SK-N-SH (cell line): ENCODE measurements at regions not wholly inside any gene's neighbourhood (a gene's known extent, or its start where the extent isn't known, plus 50 kb on each side); places are given as distances from the start of the nearest gene placed in this dataset.

Experiments
- CTCF ChIA-PET: fragments of 300-600, 350-600 bp; formaldehyde crosslinking; extraction: SDS; loops from one replicate; lab custom pipeline; 2021; lab: Yijun Ruan, JAX
- POLR2A ChIA-PET: fragments of 350-600 bp; sonication (Branson Sonifier 250); formaldehyde crosslinking; extraction: SDS; loops from one replicate; lab custom pipeline; 2020; ENCODE audit warnings: antibody characterized with exemption, inconsistent platforms; lab: Yijun Ruan, JAX
- DNase-seq: peaks from one replicate; pipeline ENCODE4 v3.0.0; 2012
- H2AFZ ChIP-seq: fragments of 200-600 bp; sonication (generic); 2 replicates; pipeline ENCODE4 v1.8.1; 2016; ENCODE audit warnings: antibody characterized with exemption, mild to moderate bottlenecking, low read depth
- H3F3A ChIP-seq: fragments of 200-600 bp; sonication (generic); replicated peaks from 2 replicates; pipeline ENCODE3; 2016; ENCODE audit warnings: antibody characterized with exemption, mild to moderate bottlenecking; ENCODE audit not compliant: insufficient read depth
- H3K27ac ChIP-seq, 2 experiments: fragments of 200-500 bp in 1 of 2; fragments of 200-600 bp in 1 of 2; sonication (Bioruptor generic) in 1 of 2; sonication (generic), shearing (Covaris generic) in 1 of 2; 2 replicates each; pipeline versions ENCODE4 v1.5.1 to v1.6.1; 2014 to 2016; ENCODE audit warnings: low read depth in 2 of 2, inconsistent platforms in 1 of 2, low read length in 1 of 2, mild to moderate bottlenecking in 1 of 2, mixed read lengths in 1 of 2
- H3K27me3 ChIP-seq: fragments of 200-600 bp; sonication (generic), shearing (Covaris generic); 2 replicates; pipeline ENCODE4 v1.6.1; 2016; ENCODE audit warnings: mixed run types; ENCODE audit not compliant: insufficient read depth
- H3K36me3 ChIP-seq, 2 experiments: fragments of 200-500 bp in 1 of 2; fragments of 200-600 bp in 1 of 2; sonication (Bioruptor generic) in 1 of 2; sonication (generic) in 1 of 2; replicated peaks in 1 of 2; 2 replicates each; pipeline versions ENCODE3 to v1.5.1; 2014 to 2016; ENCODE audit warnings: low read length in 1 of 2, mild to moderate bottlenecking in 1 of 2; ENCODE audit not compliant: insufficient read depth in 2 of 2, control insufficient read depth in 1 of 2
- H3K4me1 ChIP-seq, 2 experiments: fragments of 200-500 bp in 1 of 2; fragments of 200-600 bp in 1 of 2; sonication (Bioruptor generic) in 1 of 2; sonication (generic), shearing (Covaris generic) in 1 of 2; 2 replicates each; pipeline versions ENCODE4 v1.5.1 to v1.6.1; 2014 to 2016; ENCODE audit warnings: low read depth in 1 of 2, low read length in 1 of 2, mixed run types in 1 of 2; ENCODE audit not compliant: insufficient read depth in 2 of 2, control insufficient read depth in 1 of 2
- H3K4me2 ChIP-seq: fragments of 200-600 bp; sonication (generic), shearing (Covaris generic); 2 replicates; pipeline ENCODE4 v1.6.1; 2017; ENCODE audit warnings: mixed run types
- H3K4me3 ChIP-seq, 2 experiments: fragments of 200-500 bp in 1 of 2; fragments of 200-600 bp in 1 of 2; sonication (Bioruptor generic) in 1 of 2; sonication (generic), shearing (Covaris generic) in 1 of 2; 2 replicates each; pipeline versions ENCODE4 v1.5.1 to v1.8.1; 2014 to 2016; ENCODE audit warnings: low read depth in 2 of 2, inconsistent platforms in 1 of 2, low read length in 1 of 2, mild to moderate bottlenecking in 1 of 2, mixed read lengths in 1 of 2, moderate library complexity in 1 of 2
- H3K79me2 ChIP-seq: fragments of 200-600 bp; sonication (generic); 2 replicates; pipeline ENCODE4 v1.8.1; 2017; ENCODE audit warnings: mild to moderate bottlenecking; ENCODE audit not compliant: insufficient read depth
- H3K9ac ChIP-seq: fragments of 200-600 bp; sonication (generic); 2 replicates; pipeline ENCODE4 v1.6.1; 2017; ENCODE audit warnings: mixed run types
- H3K9me2 ChIP-seq: fragments of 200-600 bp; sonication (generic); 2 replicates; pipeline ENCODE4 v1.6.1; 2017; ENCODE audit warnings: mixed run types
- H3K9me3 ChIP-seq: fragments of 200-600 bp; sonication (generic); 2 replicates; pipeline ENCODE4 v1.6.1; 2017; ENCODE audit warnings: mixed run types, mild to moderate bottlenecking, moderate library complexity
- H4K20me1 ChIP-seq: fragments of 200-600 bp; sonication (generic); 2 replicates; pipeline ENCODE4 v1.6.1; 2017; ENCODE audit warnings: mild to moderate bottlenecking, mixed run types; ENCODE audit not compliant: insufficient read depth
- CHD2 ChIP-seq: fragments of 150-350 bp; IDR thresholded peaks from 2 replicates; pipeline ENCODE4 v1.6.1; 2018; ENCODE audit warnings: low read length; ENCODE audit not compliant: partially characterized antibody
- CTCF ChIP-seq: fragments of 200-600 bp; sonication (generic); IDR thresholded peaks from 2 replicates; pipeline ENCODE4 v1.6.1; 2017; ENCODE audit warnings: antibody characterized with exemption, mild to moderate bottlenecking, moderate library complexity
- ELF1 ChIP-seq: IDR thresholded peaks from 2 replicates; pipeline ENCODE4 v1.4.0; 2012
- GABPA ChIP-seq: IDR thresholded peaks from 2 replicates; pipeline ENCODE4 v1.4.0; 2012; ENCODE audit warnings: low read depth, mild to moderate bottlenecking
- JUND ChIP-seq: IDR thresholded peaks from 2 replicates; pipeline ENCODE4 v1.4.0; 2012
- MXI1 ChIP-seq: IDR thresholded peaks from 2 replicates; pipeline ENCODE4 v1.6.1; 2012; ENCODE audit warnings: mild to moderate bottlenecking, low read depth, low read length, improper control_type of control experiment
- NFIC ChIP-seq: IDR thresholded peaks from 2 replicates; pipeline ENCODE4 v1.4.0; 2012; ENCODE audit warnings: borderline replicate concordance
- POLR2AphosphoS5 ChIP-seq: IDR thresholded peaks from 2 replicates; pipeline ENCODE4 v1.6.1; 2012; ENCODE audit warnings: low read depth, low read length
- RAD21 ChIP-seq: IDR thresholded peaks from 2 replicates; pipeline ENCODE4 v1.6.1; 2012; ENCODE audit warnings: mild to moderate bottlenecking, low read length
- RCOR1 ChIP-seq: fragments of 150-350 bp; IDR thresholded peaks from 2 replicates; pipeline ENCODE4 v1.6.1; 2017; ENCODE audit warnings: antibody characterized with exemption, low read length
- REST ChIP-seq: IDR thresholded peaks from 2 replicates; pipeline ENCODE4 v1.6.1; 2012; ENCODE audit warnings: mild to moderate bottlenecking, low read depth, low read length, moderate library complexity
- RFX5 ChIP-seq: IDR thresholded peaks from 2 replicates; pipeline ENCODE4 v1.6.1; 2012; ENCODE audit warnings: mild to moderate bottlenecking, improper control_type of control experiment, low read length
- TAF1 ChIP-seq: IDR thresholded peaks from 2 replicates; pipeline ENCODE4 v1.6.1; 2012; ENCODE audit warnings: low read depth, mild to moderate bottlenecking, low read length, moderate library complexity, borderline replicate concordance
- TCF12 ChIP-seq: IDR thresholded peaks from 2 replicates; pipeline ENCODE4 v1.4.0; 2012
- TEAD4 ChIP-seq: IDR thresholded peaks from 2 replicates; pipeline ENCODE4 v1.4.0; 2012; ENCODE audit warnings: mild to moderate bottlenecking, borderline replicate concordance; ENCODE audit not compliant: insufficient read depth
- YY1 ChIP-seq: IDR thresholded peaks from 2 replicates; pipeline ENCODE4 v1.4.0; 2012; ENCODE audit warnings: low read depth, mild to moderate bottlenecking
- WGBS: methylation state at CpG from one replicate; pipeline ENCODE4 v1.1.6; 2017; ENCODE audit warnings: low lambda C conversion rate; 5-methylcytosine and 5-hydroxymethylcytosine counted together

GRCh38 chr14:22476887-22477286 is 112.1 kb downstream of the DAD1 start:
- TF ChIP-seq TAF1, result no peak
- TF ChIP-seq CHD2, result no peak
- TF ChIP-seq NFIC, result no peak
- TF ChIP-seq YY1, result no peak
- no peak for TF ChIP-seq RCOR1
- TF ChIP-seq JUND, result no peak
- H3K36me3 ChIP-seq, result no peaks in the 10 kb centered on the region
- H4K20me1 ChIP-seq, result no peaks in the 10 kb centered on the region
- H3K9me3 ChIP-seq, result no peaks in the 10 kb centered on the region
- POLR2A ChIA-PET, result no interaction called here
- WGBS, result 35% methylated on average over 2 of the region's 2 CpGs
- no peak overlapping the region for H2AFZ ChIP-seq
- peaks cover 0 to 27% of the 10 kb centered on the region in 2 experiments; a peak in 1 of 4 replicates for H3K4me1 ChIP-seq
- no peaks in the 10 kb centered on the region for H3F3A ChIP-seq
- H3K4me3 ChIP-seq, result no peak overlapping the region
- no peak overlapping the region for H3K9ac ChIP-seq
- H3K27ac ChIP-seq, result no peak overlapping the region
- no peak overlapping the region for H3K4me2 ChIP-seq
- H3K9me2 ChIP-seq, result no peaks in the 10 kb centered on the region
- H3K79me2 ChIP-seq, result no peaks in the 10 kb centered on the region
- H3K27me3 ChIP-seq, result 0 out of 2 replicates have a peak, but pooled peaks cover 5% of the 10 kb centered on the region
- DNase-seq, result no peak
- CTCF ChIA-PET, result interaction anchor here (0.6 to 0.8 kb wide), 2 partner anchors 13 to 63 kb away, joined by 3 read pairs; no protein-coding TSS in a partner anchor

- no peak overlapping the region for H2AFZ ChIP-seq
- no peaks in the 10 kb centered on the region for H3K9me3 ChIP-seq
- TF ChIP-seq POLR2AphosphoS5, result no peak
- no peaks in the 10 kb centered on the region for H3F3A ChIP-seq
- WGBS, result 44% methylated on average over 5 of the region's 5 CpGs
- H3K79me2 ChIP-seq, result no peaks in the 10 kb centered on the region
- no peak for DNase-seq
- H3K9ac ChIP-seq, result no peak overlapping the region
- CTCF ChIA-PET, result interaction anchor here (0.6 kb wide), 1 partner anchor 64 kb away, joined by 3 read pairs; no protein-coding TSS in a partner anchor
- H3K27ac ChIP-seq, result no peak overlapping the region
- H4K20me1 ChIP-seq, result no peaks in the 10 kb centered on the region
- POLR2A ChIA-PET, result no interaction called here
- no peak overlapping the region for H3K4me3 ChIP-seq
- no peak overlapping the region for H3K4me2 ChIP-seq
- H3K27me3 ChIP-seq, result 0 out of 2 replicates have a peak, but pooled peaks cover 5% of the 10 kb centered on the region
- peaks cover 0 to 27% of the 10 kb centered on the region in 2 experiments; a peak in 1 of 4 replicates for H3K4me1 ChIP-seq
- no peaks in the 10 kb centered on the region for H3K36me3 ChIP-seq
- no peaks in the 10 kb centered on the region for H3K9me2 ChIP-seq
These were observed 112.8 kb downstream of the DAD1 start for GRCh38 chr14:22476005-22476751.

- Histone ChIP-seq H2AFZ (no peak overlapping the region), H3K4me3 (no peak overlapping the region), H3K79me2 (no peaks in the 10 kb centered on the region), H3K4me1 (peaks cover 0 to 22% of the 10 kb centered on the region in 2 experiments; a peak in 1 of 4 replicates), H3K27ac (no peak overlapping the region), H4K20me1 (no peaks in the 10 kb centered on the region), H3K9me2 (no peaks in the 10 kb centered on the region), H3K4me2 (no peak overlapping the region), H3K27me3 (peaks cover 5% of the 10 kb centered on the region; the same call in 1 of the 2 replicates), H3K9ac (no peak overlapping the region), H3K9me3 (no peaks in the 10 kb centered on the region), H3F3A (no peaks in the 10 kb centered on the region), H3K36me3 (no peaks in the 10 kb centered on the region)
- WGBS, result 30% methylated on average over 6 of the region's 6 CpGs
- no peak for DNase-seq
- CTCF ChIA-PET, result no interaction called here
- POLR2A ChIA-PET, result no interaction called here
- TF ChIP-seq CTCF (no peak), GABPA (no peak), RAD21 (no peak), NFIC (no peak), REST (no peak), TCF12 (no peak), RCOR1 (no peak), RFX5 (no peak), ELF1 (no peak), TEAD4 (no peak), MXI1 (no peak), YY1 (no peak)
These were observed 113.6 kb downstream of the DAD1 start for GRCh38 chr14:22475381-22475780.
